ENCODE measurements at regions not wholly inside any gene's neighbourhood (a gene's known extent, or its start where the extent isn't known, plus 50 kb on each side); places are given as distances from the start of the nearest gene placed in this dataset.

DNA sequence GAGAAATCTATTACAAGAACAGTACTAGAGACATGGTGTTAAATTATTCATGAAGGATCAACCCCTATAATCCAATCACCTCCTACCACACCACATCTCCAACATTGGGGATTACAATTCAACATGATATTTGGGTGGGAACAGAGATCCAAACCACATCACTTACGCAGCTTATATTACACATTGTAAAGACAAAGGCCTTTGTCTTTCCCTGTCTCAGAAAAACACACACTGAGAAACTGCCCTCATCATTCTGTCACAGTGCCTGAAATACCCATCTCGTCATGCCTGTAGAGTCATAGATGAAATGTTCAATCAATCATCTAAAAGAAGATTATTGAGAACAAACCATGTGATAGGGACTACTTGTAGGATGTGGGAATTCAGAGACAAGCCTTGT, 558.8 kb upstream of the GRIA3 start:
- TF ChIP-seq FOXP2 (optimal IDR thresholded peaks at IDR 0.05; ENCODE audit: borderline replicate concordance, extremely low read depth, extremely low read length, insufficient read depth) (no peak), POLR2AphosphoS5 (IDR thresholded peaks at IDR 0.05; ENCODE audit: low read depth, low read length) (no peak)

Data from PFSK-1 (cell line).